SK-N-MC (cell line): ENCODE measurements at regions not wholly inside any gene's neighbourhood (a gene's known extent, or its start where the extent isn't known, plus 50 kb on each side); places are given as distances from the start of the nearest gene placed in this dataset.

Experiments
- DNase-seq: peaks from one replicate; pipeline ENCODE4 v3.0.0-alpha.2; 2011; ENCODE audit warnings: low read depth, low spot score
- H3K27ac ChIP-seq: fragments of 200-600 bp; sonication (generic); 2 replicates; pipeline ENCODE4 v1.5.1; 2016; ENCODE audit warnings: mixed run types
- H3K36me3 ChIP-seq: fragments of 200-600 bp; sonication (generic); 2 replicates; pipeline ENCODE4 v1.6.1; 2017; ENCODE audit warnings: antibody characterized with exemption, low read length, mixed read lengths; ENCODE audit not compliant: insufficient read depth
- H3K4me3 ChIP-seq: fragments of 200-600 bp; sonication (generic); 2 replicates; pipeline ENCODE4 v1.5.1; 2016
- H3K9ac ChIP-seq: fragments of 200-600 bp; sonication (generic); 2 replicates; pipeline ENCODE4 v1.8.0; 2017; ENCODE audit warnings: mixed run types, mixed read lengths; ENCODE audit not compliant: insufficient read length
- H3K9me3 ChIP-seq: fragments of 200-600 bp; sonication (generic); 2 replicates; pipeline ENCODE4 v1.6.1; 2017; ENCODE audit warnings: low read depth, mild to moderate bottlenecking, antibody characterized with exemption, low read length, moderate library complexity, mixed read lengths
- EZH2 ChIP-seq: fragments of 200-600 bp; sonication (generic); IDR thresholded peaks from one replicate; pipeline ENCODE4 v1.6.1; 2017; ENCODE audit warnings: antibody characterized with exemption
- FOXP2 ChIP-seq: optimal IDR thresholded peaks from 2 replicates; pipeline ENCODE3; 2011; ENCODE audit warnings: mild to moderate bottlenecking, moderate library complexity; ENCODE audit not compliant: insufficient read depth; ENCODE audit errors: extremely low read length, control extremely low read depth
- POLR2AphosphoS5 ChIP-seq: IDR thresholded peaks from 2 replicates; pipeline ENCODE4 v1.6.1; 2012; ENCODE audit warnings: mild to moderate bottlenecking, low read depth, low read length, borderline replicate concordance

DNA sequence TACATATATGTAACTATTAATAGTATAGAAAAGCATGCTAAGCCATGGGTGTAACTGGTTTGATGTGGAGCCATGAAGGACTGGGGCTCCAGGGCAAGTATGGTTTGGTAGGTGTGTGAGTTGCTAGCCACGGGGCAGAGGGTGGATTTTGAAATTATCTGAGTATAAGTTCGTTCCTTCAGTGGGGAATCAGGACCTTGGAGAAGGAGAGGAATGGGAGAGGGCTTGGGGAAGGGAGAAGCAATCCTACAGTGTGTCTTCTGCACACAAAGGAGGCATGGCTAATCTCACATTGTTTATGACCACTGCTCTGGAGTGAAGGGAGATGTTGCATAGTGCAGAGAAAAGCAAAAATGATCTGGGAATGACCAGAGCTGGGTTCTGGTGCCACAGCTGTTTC lies 127.8 kb upstream of the CADM1 start:
- H3K36me3 ChIP-seq: no peaks in the 10 kb centered on the region
- H3K9me3 ChIP-seq: no peaks in the 10 kb centered on the region
- TF ChIP-seq FOXP2: no peak
- TF ChIP-seq EZH2: no peak
- no peak for TF ChIP-seq POLR2AphosphoS5
- H3K4me3 ChIP-seq: no peak overlapping the region
- no peak overlapping the region for H3K9ac ChIP-seq
- no peak for DNase-seq
- no peak overlapping the region for H3K27ac ChIP-seq

DNA sequence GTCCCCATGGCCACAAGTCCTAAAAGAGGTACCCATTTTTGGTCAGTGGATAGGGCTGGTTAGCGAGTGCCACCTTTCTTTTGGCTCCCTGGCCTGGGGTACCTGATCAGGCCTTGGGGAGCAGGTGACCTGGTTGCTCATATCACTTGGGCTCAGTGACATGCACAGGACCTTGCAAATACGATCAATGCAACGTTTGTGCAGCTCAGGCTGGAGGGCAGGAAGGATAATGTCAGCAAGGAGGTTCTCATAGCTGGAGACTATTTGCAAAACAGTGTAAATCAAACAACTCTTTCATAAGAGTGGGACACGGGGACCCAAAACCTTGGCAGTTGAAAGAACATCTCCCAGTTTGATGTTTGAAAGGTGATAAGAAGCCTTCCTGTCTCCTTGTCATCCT lies 127.4 kb upstream of the CADM1 start:
- TF ChIP-seq POLR2AphosphoS5 (no peak), EZH2 (no peak), FOXP2 (no peak)
- Histone ChIP-seq H3K36me3 (no peaks in the 10 kb centered on the region), H3K9me3 (no peaks in the 10 kb centered on the region), H3K27ac (no peak overlapping the region), H3K9ac (no peak overlapping the region), H3K4me3 (no peak overlapping the region)
- no peak for DNase-seq

- no peak for DNase-seq
- TF ChIP-seq POLR2AphosphoS5 (no peak), EZH2 (no peak), FOXP2 (no peak)
- no peak overlapping the region for H3K4me3 ChIP-seq
- no peak overlapping the region for H3K9ac ChIP-seq
- no peak overlapping the region for H3K27ac ChIP-seq
- no peaks in the 10 kb centered on the region for H3K36me3 ChIP-seq
- no peaks in the 10 kb centered on the region for H3K9me3 ChIP-seq
Measured at GRCh38 chr11:115630214-115630613, 126.0 kb upstream of the CADM1 start.

DNA sequence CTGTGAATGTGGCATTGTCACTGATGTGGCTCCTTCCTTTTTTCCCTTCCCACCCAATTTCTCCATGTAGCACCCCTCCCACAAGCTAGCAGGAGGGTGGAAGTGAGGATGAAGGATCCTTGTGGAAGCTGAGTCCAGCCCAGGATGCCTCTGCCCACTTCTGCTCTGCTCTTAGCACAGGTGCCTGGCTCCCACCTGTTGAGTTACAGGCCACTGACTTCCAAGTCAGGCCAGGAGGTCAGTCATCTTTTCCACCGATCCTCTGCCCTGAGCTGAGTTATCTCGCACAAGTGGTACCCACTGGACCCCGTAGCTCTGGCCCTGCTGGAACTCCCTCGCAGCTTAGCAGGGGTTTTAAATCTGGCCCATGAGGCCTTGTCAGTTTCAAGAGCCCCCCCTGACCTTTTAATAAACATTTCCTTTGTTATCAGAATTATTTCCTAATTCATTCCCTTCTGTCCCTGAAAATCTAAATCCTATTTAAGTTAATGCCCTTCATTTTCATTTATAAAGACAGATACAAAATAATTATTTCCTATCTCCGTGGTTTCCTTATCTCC lies 125.3 kb upstream of the CADM1 start:
- TF ChIP-seq FOXP2 (no peak), EZH2 (no peak), POLR2AphosphoS5 (no peak)
- Histone ChIP-seq H3K9me3 (no peaks in the 10 kb centered on the region), H3K9ac (no peak overlapping the region), H3K4me3 (no peak overlapping the region), H3K36me3 (no peaks in the 10 kb centered on the region), H3K27ac (no peak overlapping the region)
- no peak for DNase-seq

DNA sequence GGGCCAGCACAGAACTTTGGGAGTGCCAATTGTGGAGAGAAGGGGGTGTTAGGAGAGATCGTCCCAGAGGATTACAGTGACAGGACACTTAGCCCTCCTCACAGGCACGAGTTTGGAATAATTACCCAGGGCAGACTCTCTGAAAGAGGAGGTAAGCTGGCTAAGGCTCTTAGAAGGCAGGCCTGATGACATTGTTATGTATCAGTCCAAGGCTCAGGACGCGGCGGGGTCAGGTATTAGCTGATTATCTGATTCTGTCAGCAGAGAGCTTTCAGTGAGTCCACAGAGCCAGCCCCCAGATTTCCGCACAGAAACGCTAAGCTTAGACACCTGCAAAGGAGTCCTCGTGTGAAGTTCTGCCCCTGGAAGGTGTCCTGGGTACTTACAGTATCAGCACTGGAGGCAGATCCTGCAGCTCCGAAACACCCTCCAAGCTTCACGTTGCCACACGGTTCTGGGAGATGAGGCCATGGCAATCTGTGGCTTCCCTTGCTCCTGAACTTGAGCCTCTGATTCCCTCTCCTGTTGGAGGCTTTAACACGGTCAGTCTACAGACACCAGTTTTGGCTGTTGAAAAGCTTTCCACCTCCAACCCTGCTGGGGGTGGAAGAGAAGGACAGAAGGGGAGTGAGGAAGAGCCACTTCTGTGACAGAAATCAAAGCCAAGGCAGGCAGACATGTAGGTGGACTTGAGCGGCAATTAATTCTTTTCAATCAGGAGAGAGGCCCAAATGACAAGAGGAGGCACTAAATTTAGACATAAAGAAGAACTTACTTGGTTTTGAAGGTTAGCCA lies 123.6 kb upstream of the CADM1 start:
- Histone ChIP-seq H3K9ac (no peak overlapping the region), H3K36me3 (no peaks in the 10 kb centered on the region), H3K9me3 (no peaks in the 10 kb centered on the region), H3K4me3 (no peak overlapping the region), H3K27ac (no peak overlapping the region)
- DNase-seq: no peak
- TF ChIP-seq FOXP2 (no peak), POLR2AphosphoS5 (no peak), EZH2 (no peak)

GRCh38 chr11:115627071-115627470 lies 122.9 kb upstream of the CADM1 start:
- Histone ChIP-seq H3K9ac (no peak overlapping the region), H3K9me3 (no peaks in the 10 kb centered on the region), H3K27ac (no peak overlapping the region), H3K4me3 (no peak overlapping the region), H3K36me3 (no peaks in the 10 kb centered on the region)
- no peak for DNase-seq
- TF ChIP-seq FOXP2 (no peak), POLR2AphosphoS5 (no peak), EZH2 (no peak)

- no peak for DNase-seq
- Histone ChIP-seq H3K36me3 (no peaks in the 10 kb centered on the region), H3K27ac (no peak overlapping the region), H3K9me3 (no peaks in the 10 kb centered on the region), H3K9ac (no peak overlapping the region), H3K4me3 (no peak overlapping the region)
- no peak for TF ChIP-seq FOXP2
- TF ChIP-seq POLR2AphosphoS5: no peak
- TF ChIP-seq EZH2: no peak
Measured at GRCh38 chr11:115626414-115626813, 122.2 kb upstream of the CADM1 start.

- Histone ChIP-seq H3K36me3 (no peaks in the 10 kb centered on the region), H3K27ac (no peak overlapping the region), H3K4me3 (no peak overlapping the region), H3K9me3 (no peaks in the 10 kb centered on the region), H3K9ac (no peak overlapping the region)
- DNase-seq: no peak
- TF ChIP-seq POLR2AphosphoS5: no peak
- TF ChIP-seq FOXP2: no peak
- TF ChIP-seq EZH2: no peak
Measured at GRCh38 chr11:115625502-115625901, 121.3 kb upstream of the CADM1 start.

DNA sequence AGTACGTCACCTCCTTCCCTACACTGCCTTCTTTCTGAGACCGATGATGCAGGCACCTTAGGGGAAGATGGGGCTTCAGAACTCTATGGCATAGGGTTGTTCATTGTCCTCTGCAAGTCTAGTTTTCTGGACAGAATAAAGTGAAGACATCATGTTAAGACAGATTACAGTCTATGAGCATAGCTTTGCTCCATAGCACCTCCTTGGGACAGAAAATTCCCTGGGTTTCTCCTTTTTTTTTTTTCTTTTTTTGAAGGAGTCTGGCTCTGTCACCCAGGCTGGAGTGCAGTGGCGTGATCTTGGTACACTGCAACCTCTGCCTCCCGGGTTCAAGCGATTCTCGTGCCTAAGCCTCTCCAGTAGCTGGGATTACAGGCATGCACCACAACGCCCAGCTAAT lies 119.8 kb upstream of the CADM1 start:
- no peak overlapping the region for H3K4me3 ChIP-seq
- H3K36me3 ChIP-seq: no peaks in the 10 kb centered on the region
- no peak overlapping the region for H3K27ac ChIP-seq
- no peak overlapping the region for H3K9ac ChIP-seq
- TF ChIP-seq FOXP2 (no peak), POLR2AphosphoS5 (no peak), EZH2 (no peak)
- no peak for DNase-seq
- no peaks in the 10 kb centered on the region for H3K9me3 ChIP-seq

DNA sequence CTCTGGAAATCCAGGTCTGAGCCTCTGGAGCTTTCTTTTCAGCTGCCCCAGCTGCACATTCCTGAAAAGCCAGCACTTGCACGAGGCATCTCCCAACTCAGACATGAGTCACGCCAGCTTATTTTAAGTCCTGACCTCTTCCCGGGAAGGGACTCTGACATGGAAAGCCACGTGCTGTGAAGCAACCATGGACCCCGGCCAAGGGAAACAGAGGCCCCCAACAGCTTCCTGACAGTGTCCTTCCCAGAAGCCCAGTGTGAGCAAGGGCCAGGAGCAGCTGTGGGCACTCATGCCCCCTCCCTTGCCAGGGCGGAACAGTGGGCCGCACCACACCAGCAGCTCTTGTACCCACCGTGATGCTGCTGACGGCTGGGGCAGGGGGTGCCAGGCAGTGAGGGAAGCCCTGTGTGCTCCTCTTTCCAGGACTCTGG lies 118.8 kb upstream of the CADM1 start:
- Histone ChIP-seq H3K9ac (no peak overlapping the region), H3K9me3 (no peaks in the 10 kb centered on the region), H3K36me3 (no peaks in the 10 kb centered on the region), H3K27ac (no peak overlapping the region), H3K4me3 (no peak overlapping the region)
- TF ChIP-seq EZH2 (no peak), POLR2AphosphoS5 (no peak), FOXP2 (no peak)
- no peak for DNase-seq
